ENCODE measurements at regions not wholly inside any gene's neighbourhood (a gene's known extent, or its start where the extent isn't known, plus 50 kb on each side); places are given as distances from the start of the nearest gene placed in this dataset.

DNA sequence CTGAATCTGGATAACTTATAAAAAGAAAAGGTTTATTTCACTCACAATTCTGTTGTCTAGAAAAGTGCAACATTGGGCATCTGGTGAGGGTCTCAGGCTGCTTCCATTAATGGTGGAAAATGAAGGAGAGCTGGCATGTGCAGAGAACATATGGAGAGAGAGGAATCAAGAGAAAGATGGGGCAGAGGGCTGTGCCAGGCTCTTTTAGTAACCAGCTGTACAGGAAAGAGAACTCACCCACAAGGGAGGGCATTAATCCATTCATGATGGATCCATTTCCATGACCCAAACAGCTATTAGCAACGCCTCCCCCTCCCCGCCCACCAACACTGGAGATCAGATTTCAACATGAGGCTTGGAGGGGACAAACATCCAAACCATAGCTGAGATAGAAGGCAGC is 61.7 kb upstream of the LYZL1 start:
- Histone ChIP-seq H3K4me1 (ENCODE audit: control insufficient read depth, insufficient read depth, low read length) (no peaks in the 10 kb centered on the region), H3K4me2 (ENCODE audit: control insufficient read depth, insufficient read depth) (no peak overlapping the region), H4K20me1 (ENCODE audit: control insufficient read depth, insufficient read depth) (no peaks in the 10 kb centered on the region), H3K9ac (ENCODE audit: control insufficient read depth, insufficient read depth, low read length) (no peak overlapping the region), H3K27me3 (replicated peaks in 1 of 2; ENCODE audit: control insufficient read depth in 2 of 2, insufficient read depth in 2 of 2, low read length in 1 of 2) (no peaks in the 10 kb centered on the region), H3K36me3 (ENCODE audit: control insufficient read depth in 2 of 2, insufficient read depth in 2 of 2, low read length in 1 of 2) (no peaks in the 10 kb centered on the region), H3K79me2 (ENCODE audit: control insufficient read depth, insufficient read depth, low read length) (no peaks in the 10 kb centered on the region), H3K9me3 (replicated peaks; ENCODE audit: control insufficient read depth, insufficient read depth, low read length) (no peaks in the 10 kb centered on the region), H3K4me3 (no peak overlapping the region), H3K27ac (ENCODE audit: control insufficient read depth, insufficient read depth) (no peak overlapping the region), H2AFZ (ENCODE audit: control insufficient read depth, low read depth, low read length) (no peak overlapping the region)
- FAIRE-seq, result no peak
- RAD21 ChIA-PET (ENCODE audit: unreplicated experiment), result no interaction called here
- WGBS (ENCODE audit: insufficient coverage, insufficient replicate concordance, low lambda C conversion rate, missing lambda C conversion rate), result 0% methylated on average over 2 of the region's 2 CpGs
- in situ Hi-C loops (cut with MboI), result no loop called here
- BruUV-seq (replicated peaks), result no TSS peak
- intact Hi-C loops (cut with micrococcal nuclease; ENCODE audit: unreplicated experiment), result no loop called here
- POLR2A ChIA-PET, result no interaction called here
- DNase-seq (ENCODE audit: low read depth, low spot score), result no peak
- CTCF ChIA-PET, result interaction anchor here (0.6 kb wide), 1 partner anchor 1825 kb away, joined by 3 read pairs; no protein-coding TSS in a partner anchor
- no peak for ATAC-seq
- SMC1A ChIA-PET (ENCODE audit: uncharacterized antibody, unreplicated experiment), result no interaction called here
- TF ChIP-seq NR2F1 (conservative IDR thresholded peaks at IDR 0.05), result no peak
- no peak for TF ChIP-seq ZNF384 (IDR thresholded peaks at IDR 0.05; ENCODE audit: borderline replicate concordance, low read depth, low read length)
- TF ChIP-seq MEF2A (IDR thresholded peaks at IDR 0.05; ENCODE audit: insufficient read depth, low read depth, low read length), result no peak
- TF ChIP-seq TAF1 (IDR thresholded peaks at IDR 0.05; ENCODE audit: borderline replicate concordance, low read depth, low read length), result no peak
- TF ChIP-seq TARDBP (IDR thresholded peaks at IDR 0.05; ENCODE audit: borderline replicate concordance), result no peak
- TF ChIP-seq, protein P1, sequence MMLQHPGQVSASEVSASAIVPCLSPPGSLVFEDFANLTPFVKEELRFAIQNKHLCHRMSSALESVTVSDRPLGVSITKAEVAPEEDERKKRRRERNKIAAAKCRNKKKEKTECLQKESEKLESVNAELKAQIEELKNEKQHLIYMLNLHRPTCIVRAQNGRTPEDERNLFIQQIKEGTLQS (IDR thresholded peaks at IDR 0.05; ENCODE audit: borderline replicate concordance, extremely low read depth, low read depth, low read length), result no peak
- TF ChIP-seq ESRRA (IDR thresholded peaks at IDR 0.05; ENCODE audit: low read length), result no peak
- no peak for TF ChIP-seq EED (IDR thresholded peaks at IDR 0.05; ENCODE audit: low read depth)
- TF ChIP-seq SP1 (IDR thresholded peaks at IDR 0.05; ENCODE audit: low read depth, low read length), result no peak
- TF ChIP-seq SREBF1 (IDR thresholded peaks at IDR 0.05; ENCODE audit: low read length), result no peak
- no peak for TF ChIP-seq JUNB (IDR thresholded peaks at IDR 0.05)
- no peak for TF ChIP-seq RELA (IDR thresholded peaks at IDR 0.05; ENCODE audit: borderline replicate concordance, partially characterized antibody)
- TF ChIP-seq SPI1 (IDR thresholded peaks at IDR 0.05; ENCODE audit: borderline replicate concordance, insufficient read depth, low read depth, low read length), result no peak
- TF ChIP-seq, protein P2, sequence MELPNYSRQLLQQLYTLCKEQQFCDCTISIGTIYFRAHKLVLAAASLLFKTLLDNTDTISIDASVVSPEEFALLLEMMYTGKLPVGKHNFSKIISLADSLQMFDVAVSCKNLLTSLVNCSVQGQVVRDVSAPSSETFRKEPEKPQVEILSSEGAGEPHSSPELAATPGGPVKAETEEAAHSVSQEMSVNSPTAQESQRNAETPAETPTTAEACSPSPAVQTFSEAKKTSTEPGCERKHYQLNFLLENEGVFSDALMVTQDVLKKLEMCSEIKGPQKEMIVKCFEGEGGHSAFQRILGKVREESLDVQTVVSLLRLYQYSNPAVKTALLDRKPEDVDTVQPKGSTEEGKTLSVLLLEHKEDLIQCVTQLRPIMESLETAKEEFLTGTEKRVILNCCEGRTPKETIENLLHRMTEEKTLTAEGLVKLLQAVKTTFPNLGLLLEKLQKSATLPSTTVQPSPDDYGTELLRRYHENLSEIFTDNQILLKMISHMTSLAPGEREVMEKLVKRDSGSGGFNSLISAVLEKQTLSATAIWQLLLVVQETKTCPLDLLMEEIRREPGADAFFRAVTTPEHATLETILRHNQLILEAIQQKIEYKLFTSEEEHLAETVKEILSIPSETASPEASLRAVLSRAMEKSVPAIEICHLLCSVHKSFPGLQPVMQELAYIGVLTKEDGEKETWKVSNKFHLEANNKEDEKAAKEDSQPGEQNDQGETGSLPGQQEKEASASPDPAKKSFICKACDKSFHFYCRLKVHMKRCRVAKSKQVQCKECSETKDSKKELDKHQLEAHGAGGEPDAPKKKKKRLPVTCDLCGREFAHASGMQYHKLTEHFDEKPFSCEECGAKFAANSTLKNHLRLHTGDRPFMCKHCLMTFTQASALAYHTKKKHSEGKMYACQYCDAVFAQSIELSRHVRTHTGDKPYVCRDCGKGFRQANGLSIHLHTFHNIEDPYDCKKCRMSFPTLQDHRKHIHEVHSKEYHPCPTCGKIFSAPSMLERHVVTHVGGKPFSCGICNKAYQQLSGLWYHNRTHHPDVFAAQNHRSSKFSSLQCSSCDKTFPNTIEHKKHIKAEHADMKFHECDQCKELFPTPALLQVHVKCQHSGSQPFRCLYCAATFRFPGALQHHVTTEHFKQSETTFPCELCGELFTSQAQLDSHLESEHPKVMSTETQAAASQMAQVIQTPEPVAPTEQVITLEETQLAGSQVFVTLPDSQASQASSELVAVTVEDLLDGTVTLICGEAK (IDR thresholded peaks at IDR 0.05; ENCODE audit: borderline replicate concordance), result no peak
- TF ChIP-seq, protein P3, sequence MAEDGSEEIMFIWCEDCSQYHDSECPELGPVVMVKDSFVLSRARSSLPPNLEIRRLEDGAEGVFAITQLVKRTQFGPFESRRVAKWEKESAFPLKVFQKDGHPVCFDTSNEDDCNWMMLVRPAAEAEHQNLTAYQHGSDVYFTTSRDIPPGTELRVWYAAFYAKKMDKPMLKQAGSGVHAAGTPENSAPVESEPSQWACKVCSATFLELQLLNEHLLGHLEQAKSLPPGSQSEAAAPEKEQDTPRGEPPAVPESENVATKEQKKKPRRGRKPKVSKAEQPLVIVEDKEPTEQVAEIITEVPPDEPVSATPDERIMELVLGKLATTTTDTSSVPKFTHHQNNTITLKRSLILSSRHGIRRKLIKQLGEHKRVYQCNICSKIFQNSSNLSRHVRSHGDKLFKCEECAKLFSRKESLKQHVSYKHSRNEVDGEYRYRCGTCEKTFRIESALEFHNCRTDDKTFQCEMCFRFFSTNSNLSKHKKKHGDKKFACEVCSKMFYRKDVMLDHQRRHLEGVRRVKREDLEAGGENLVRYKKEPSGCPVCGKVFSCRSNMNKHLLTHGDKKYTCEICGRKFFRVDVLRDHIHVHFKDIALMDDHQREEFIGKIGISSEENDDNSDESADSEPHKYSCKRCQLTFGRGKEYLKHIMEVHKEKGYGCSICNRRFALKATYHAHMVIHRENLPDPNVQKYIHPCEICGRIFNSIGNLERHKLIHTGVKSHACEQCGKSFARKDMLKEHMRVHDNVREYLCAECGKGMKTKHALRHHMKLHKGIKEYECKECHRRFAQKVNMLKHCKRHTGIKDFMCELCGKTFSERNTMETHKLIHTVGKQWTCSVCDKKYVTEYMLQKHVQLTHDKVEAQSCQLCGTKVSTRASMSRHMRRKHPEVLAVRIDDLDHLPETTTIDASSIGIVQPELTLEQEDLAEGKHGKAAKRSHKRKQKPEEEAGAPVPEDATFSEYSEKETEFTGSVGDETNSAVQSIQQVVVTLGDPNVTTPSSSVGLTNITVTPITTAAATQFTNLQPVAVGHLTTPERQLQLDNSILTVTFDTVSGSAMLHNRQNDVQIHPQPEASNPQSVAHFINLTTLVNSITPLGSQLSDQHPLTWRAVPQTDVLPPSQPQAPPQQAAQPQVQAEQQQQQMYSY (CRISPR knock-in tag; IDR thresholded peaks at IDR 0.05), result no peak
- TF ChIP-seq MXI1 (IDR thresholded peaks at IDR 0.05; ENCODE audit: low read depth, low read length), result no peak
- no peak for TF ChIP-seq FOS (IDR thresholded peaks at IDR 0.05; ENCODE audit: borderline replicate concordance, extremely low read depth, insufficient read length)

All from GM12878 (cell line).